HepG2 (cell line): ENCODE measurements at regions not wholly inside any gene's neighbourhood (a gene's known extent, or its start where the extent isn't known, plus 50 kb on each side); places are given as distances from the start of the nearest gene placed in this dataset.

Experiments
- ATF5 ChIP-seq: sonication (generic); formaldehyde crosslinking; IDR thresholded peaks from 2 replicates; pipeline ENCODE4 v1.4.0; 2020; ENCODE audit warnings: mild to moderate bottlenecking, low read depth, missing genetic modification reagents
- CHCHD3 ChIP-seq: sonication (generic); formaldehyde crosslinking; IDR thresholded peaks from 2 replicates; pipeline ENCODE4 v1.8.0; 2022; ENCODE audit warnings: mild to moderate bottlenecking, missing genetic modification reagents, moderate library complexity
- DMAP1 ChIP-seq: IDR thresholded peaks from 2 replicates; pipeline ENCODE4 v1.6.1; 2016
- E2F5 ChIP-seq: sonication (generic); formaldehyde crosslinking; conservative IDR thresholded peaks from 2 replicates; pipeline ENCODE4 v1.4.0; 2020; ENCODE audit warnings: missing genetic modification reagents
- ETV6 ChIP-seq: sonication (generic); formaldehyde crosslinking; conservative IDR thresholded peaks from 2 replicates; pipeline ENCODE4 v1.4.0; 2020; ENCODE audit warnings: missing genetic modification reagents
- FOXA3 ChIP-seq: IDR thresholded peaks from 2 replicates; pipeline ENCODE4 v1.6.1; 2016; ENCODE audit warnings: missing genetic modification reagents, missing compliant biosample characterization
- GATA4 ChIP-seq: sonication (generic); IDR thresholded peaks from 2 replicates; pipeline ENCODE4 v1.6.1; 2016; ENCODE audit warnings: antibody characterized with exemption, low read depth, borderline replicate concordance
- HES4 ChIP-seq: sonication (generic); formaldehyde crosslinking; IDR thresholded peaks from 2 replicates; pipeline ENCODE4 v1.9.0; 2021; ENCODE audit warnings: mild to moderate bottlenecking, missing genetic modification reagents, borderline replicate concordance
- HINFP ChIP-seq: sonication (generic); formaldehyde crosslinking; IDR thresholded peaks from 2 replicates; pipeline ENCODE4 v1.4.0; 2020; ENCODE audit warnings: low read depth, mild to moderate bottlenecking, missing genetic modification reagents
- HNF4A ChIP-seq: sonication (generic); formaldehyde crosslinking; IDR thresholded peaks from 2 replicates; pipeline ENCODE4 v1.4.0; 2020; ENCODE audit warnings: missing genetic modification reagents
- HOXD1 ChIP-seq: sonication (generic); formaldehyde crosslinking; IDR thresholded peaks from 2 replicates; pipeline ENCODE4 v1.5.0; 2020; ENCODE audit warnings: missing genetic modification reagents
- JUN ChIP-seq: sonication (generic); formaldehyde crosslinking; IDR thresholded peaks from 2 replicates; pipeline ENCODE4 v1.4.0; 2020; ENCODE audit warnings: mild to moderate bottlenecking, missing genetic modification reagents
- KDM3A ChIP-seq: IDR thresholded peaks from 2 replicates; pipeline ENCODE4 v1.6.1; 2018; ENCODE audit warnings: low read depth, missing compliant biosample characterization
- MED8 ChIP-seq: sonication (generic); formaldehyde crosslinking; IDR thresholded peaks from 2 replicates; pipeline ENCODE4 v1.8.1; 2023; ENCODE audit warnings: mild to moderate bottlenecking, missing genetic modification reagents; ENCODE audit not compliant: insufficient replicate concordance
- MEIS1 ChIP-seq: sonication (generic); formaldehyde crosslinking; IDR thresholded peaks from 2 replicates; pipeline ENCODE4 v1.9.0; 2021; ENCODE audit warnings: mild to moderate bottlenecking, missing genetic modification reagents, moderate library complexity, borderline replicate concordance
- NCOA5 ChIP-seq: sonication (generic); formaldehyde crosslinking; IDR thresholded peaks from 2 replicates; pipeline ENCODE4 v1.4.0; 2020; ENCODE audit warnings: missing genetic modification reagents
- NCOR1 ChIP-seq: fragments of 200-600 bp; sonication (generic); IDR thresholded peaks from 2 replicates; pipeline ENCODE4 v1.7.0; 2017; ENCODE audit warnings: antibody characterized with exemption, low read length, borderline replicate concordance
- NR2F1 ChIP-seq, 2 experiments: fragments of 450-650 bp in 1 of 2; formaldehyde crosslinking in 1 of 2; IDR thresholded peaks; 2 replicates each; pipeline versions ENCODE4 v1.5.0 to v1.6.1; 2016 to 2020; ENCODE audit warnings: mild to moderate bottlenecking in 1 of 2, missing compliant biosample characterization in 1 of 2, missing genetic modification reagents in 1 of 2, moderate library complexity in 1 of 2
- RFX3 ChIP-seq: IDR thresholded peaks from 2 replicates; pipeline ENCODE4 v1.6.1; 2016; ENCODE audit warnings: missing biosample characterization, missing genetic modification reagents
- THAP11 ChIP-seq: IDR thresholded peaks from 2 replicates; pipeline ENCODE4 v1.6.1; 2016; ENCODE audit warnings: missing biosample characterization, missing genetic modification reagents
- TOE1 ChIP-seq: sonication (generic); formaldehyde crosslinking; IDR thresholded peaks from 2 replicates; pipeline ENCODE4 v1.4.0; 2020; ENCODE audit warnings: mild to moderate bottlenecking, missing genetic modification reagents
- YEATS2 ChIP-seq: sonication (generic); formaldehyde crosslinking; IDR thresholded peaks from 2 replicates; pipeline ENCODE4 v1.4.0; 2020; ENCODE audit warnings: missing genetic modification reagents, borderline replicate concordance
- ZBTB14 ChIP-seq: sonication (generic); formaldehyde crosslinking; IDR thresholded peaks from 2 replicates; pipeline ENCODE4 v1.4.0; 2020; ENCODE audit warnings: missing genetic modification reagents
- ZFP82 ChIP-seq: sonication (generic); formaldehyde crosslinking; IDR thresholded peaks from 2 replicates; pipeline ENCODE4 v1.5.1; 2020; ENCODE audit warnings: mild to moderate bottlenecking, missing genetic modification reagents, borderline replicate concordance
- ZNF263 ChIP-seq: sonication (generic); formaldehyde crosslinking; IDR thresholded peaks from 2 replicates; pipeline ENCODE4 v1.4.0; 2020; ENCODE audit warnings: missing genetic modification reagents
- TF ChIP-seq, protein P1 (sequence below): sonication (generic); formaldehyde crosslinking; conservative IDR thresholded peaks from 2 replicates; pipeline ENCODE4 v1.8.1; 2023; ENCODE audit warnings: missing genetic modification reagents

GRCh38 chr3:72462595-72463011, 385.6 kb downstream of the SHQ1 start (continued):
- TF ChIP-seq JUN (CRISPR knock-in tag) (peak; percentile 31; the same call in 1 of the 2 replicates), HOXD1 (CRISPR knock-in tag) (no peak), MEIS1 (CRISPR knock-in tag) (no peak), E2F5 (CRISPR knock-in tag) (no peak), ZFP82 (CRISPR knock-in tag) (no peak), CHCHD3 (CRISPR knock-in tag) (no peak), FOXA3 (CRISPR knock-in tag) (peak; percentile 86), DMAP1 (CRISPR knock-in tag) (no peak), NCOA5 (CRISPR knock-in tag) (no peak), RFX3 (CRISPR knock-in tag) (no peak), ZBTB14 (CRISPR knock-in tag) (no peak), NR2F1 (CRISPR knock-in tag; IDR thresholded peaks at IDR 0.05) (peak; percentile 86 to 96), ZNF263 (CRISPR knock-in tag) (no peak), GATA4 (no peak), THAP11 (CRISPR knock-in tag) (peak; percentile 63), HES4 (CRISPR knock-in tag) (no peak), KDM3A (CRISPR knock-in tag) (no peak), MED8 (CRISPR knock-in tag) (no peak), YEATS2 (CRISPR knock-in tag) (no peak), HNF4A (peak; percentile 99), HINFP (no peak), TOE1 (peak; percentile 63; the same call in 1 of the 2 replicates), NCOR1 (peak; percentile 91), ETV6 (CRISPR knock-in tag) (no peak), ATF5 (CRISPR knock-in tag) (no peak)
- TF ChIP-seq, protein P1, sequence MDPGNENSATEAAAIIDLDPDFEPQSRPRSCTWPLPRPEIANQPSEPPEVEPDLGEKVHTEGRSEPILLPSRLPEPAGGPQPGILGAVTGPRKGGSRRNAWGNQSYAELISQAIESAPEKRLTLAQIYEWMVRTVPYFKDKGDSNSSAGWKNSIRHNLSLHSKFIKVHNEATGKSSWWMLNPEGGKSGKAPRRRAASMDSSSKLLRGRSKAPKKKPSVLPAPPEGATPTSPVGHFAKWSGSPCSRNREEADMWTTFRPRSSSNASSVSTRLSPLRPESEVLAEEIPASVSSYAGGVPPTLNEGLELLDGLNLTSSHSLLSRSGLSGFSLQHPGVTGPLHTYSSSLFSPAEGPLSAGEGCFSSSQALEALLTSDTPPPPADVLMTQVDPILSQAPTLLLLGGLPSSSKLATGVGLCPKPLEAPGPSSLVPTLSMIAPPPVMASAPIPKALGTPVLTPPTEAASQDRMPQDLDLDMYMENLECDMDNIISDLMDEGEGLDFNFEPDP (CRISPR knock-in tag), result no peak
